ENCODE measurements at regions not wholly inside any gene's neighbourhood (a gene's known extent, or its start where the extent isn't known, plus 50 kb on each side); places are given as distances from the start of the nearest gene placed in this dataset.

DNA sequence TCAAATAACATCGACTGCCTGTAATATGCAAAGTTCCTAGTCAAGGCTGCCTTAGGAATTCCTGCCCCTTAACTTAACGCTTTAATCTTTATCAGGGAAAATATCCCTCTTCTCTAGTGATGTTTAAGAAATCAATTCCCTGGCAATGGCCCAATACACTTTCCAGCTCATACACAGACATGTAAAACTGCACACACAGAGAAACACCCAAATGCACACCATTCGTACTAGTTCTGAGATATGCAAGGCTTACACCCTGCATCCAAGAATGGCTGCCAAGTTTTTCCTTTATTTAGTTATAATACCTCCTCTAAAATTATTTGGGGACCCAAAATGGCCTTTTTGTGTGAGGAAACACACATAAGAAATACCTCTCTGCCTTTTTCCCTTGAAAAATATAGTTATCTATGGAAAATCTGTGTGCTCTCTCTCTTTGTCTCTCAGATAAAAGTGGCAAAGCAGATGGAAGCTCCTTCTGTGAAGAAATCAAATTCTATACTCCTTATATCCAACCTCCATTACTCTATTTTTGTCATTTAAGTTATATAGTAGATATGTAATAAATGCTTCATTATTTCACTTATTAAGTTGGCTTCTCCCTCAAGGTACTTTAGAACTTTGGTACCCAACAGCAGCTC is 120.0 kb upstream of the MDM1 start:
- Histone ChIP-seq H3K9me3 (ENCODE audit: insufficient read depth, low read length) (no peaks in the 10 kb centered on the region), H3K79me2 (ENCODE audit: insufficient read depth, low read length) (no peaks in the 10 kb centered on the region), H4K20me1 (ENCODE audit: low read depth, low read length) (no peaks in the 10 kb centered on the region), H3K9ac (ENCODE audit: low read length) (no peak overlapping the region), H3K27me3 (ENCODE audit: low read length) (no peaks in the 10 kb centered on the region), H3F3A (ENCODE audit: insufficient read depth) (no peaks in the 10 kb centered on the region), H3K9me2 (replicated peaks; ENCODE audit: insufficient read depth, low read length) (no peaks in the 10 kb centered on the region), H3K4me2 (ENCODE audit: low read depth, low read length, poor library complexity, severe bottlenecking) (no peak overlapping the region), H3K27ac (ENCODE audit: low read depth, low read length) (no peak overlapping the region), H2AFZ (ENCODE audit: low read depth, low read length, severe bottlenecking) (no peak overlapping the region), H3K36me3 (ENCODE audit: low read length) (no peaks in the 10 kb centered on the region), H3K4me3 (ENCODE audit: insufficient read depth, low read length, poor library complexity, severe bottlenecking) (no peak overlapping the region)
- TF ChIP-seq CTCF (IDR thresholded peaks at IDR 0.05; ENCODE audit: insufficient read depth, low read length, poor library complexity, severe bottlenecking) = no peak
- TF ChIP-seq EZH2phosphoT487 (conservative IDR thresholded peaks at IDR 0.05; ENCODE audit: low read length) = no peak

- H3K9ac ChIP-seq (ENCODE audit: low read length) = no peak overlapping the region
- H3K36me3 ChIP-seq (ENCODE audit: low read length) = no peaks in the 10 kb centered on the region
- H3K9me3 ChIP-seq (ENCODE audit: insufficient read depth, low read length) = no peaks in the 10 kb centered on the region
- no peak overlapping the region for H3K4me3 ChIP-seq (ENCODE audit: insufficient read depth, low read length, poor library complexity, severe bottlenecking)
- H3K79me2 ChIP-seq (ENCODE audit: insufficient read depth, low read length) = no peaks in the 10 kb centered on the region
- no peaks in the 10 kb centered on the region for H3K9me2 ChIP-seq (replicated peaks; ENCODE audit: insufficient read depth, low read length)
- H4K20me1 ChIP-seq (ENCODE audit: low read depth, low read length) = no peaks in the 10 kb centered on the region
- H3F3A ChIP-seq (ENCODE audit: insufficient read depth) = no peaks in the 10 kb centered on the region
- no peak overlapping the region for H3K4me2 ChIP-seq (ENCODE audit: low read depth, low read length, poor library complexity, severe bottlenecking)
- TF ChIP-seq EZH2phosphoT487 (conservative IDR thresholded peaks at IDR 0.05; ENCODE audit: low read length) (no peak), CTCF (IDR thresholded peaks at IDR 0.05; ENCODE audit: insufficient read depth, low read length, poor library complexity, severe bottlenecking) (no peak)
- H3K27ac ChIP-seq (ENCODE audit: low read depth, low read length) = no peak overlapping the region
- no peak overlapping the region for H2AFZ ChIP-seq (ENCODE audit: low read depth, low read length, severe bottlenecking)
- no peaks in the 10 kb centered on the region for H3K27me3 ChIP-seq (ENCODE audit: low read length)
These were observed 121.1 kb upstream of the MDM1 start for GRCh38 chr12:68453278-68453677.

GRCh38 chr12:68453876-68454275 is 121.7 kb upstream of the MDM1 start:
- Histone ChIP-seq H3K27ac (ENCODE audit: low read depth, low read length) (no peak overlapping the region), H3K36me3 (ENCODE audit: low read length) (no peaks in the 10 kb centered on the region), H3K4me3 (ENCODE audit: insufficient read depth, low read length, poor library complexity, severe bottlenecking) (no peak overlapping the region), H3K27me3 (ENCODE audit: low read length) (no peaks in the 10 kb centered on the region), H3K79me2 (ENCODE audit: insufficient read depth, low read length) (no peaks in the 10 kb centered on the region), H3K4me2 (ENCODE audit: low read depth, low read length, poor library complexity, severe bottlenecking) (no peak overlapping the region), H3K9me2 (replicated peaks; ENCODE audit: insufficient read depth, low read length) (no peaks in the 10 kb centered on the region), H2AFZ (ENCODE audit: low read depth, low read length, severe bottlenecking) (no peak overlapping the region), H3K9me3 (ENCODE audit: insufficient read depth, low read length) (no peaks in the 10 kb centered on the region), H4K20me1 (ENCODE audit: low read depth, low read length) (no peaks in the 10 kb centered on the region), H3K9ac (ENCODE audit: low read length) (no peak overlapping the region), H3F3A (ENCODE audit: insufficient read depth) (no peaks in the 10 kb centered on the region)
- TF ChIP-seq EZH2phosphoT487 (conservative IDR thresholded peaks at IDR 0.05; ENCODE audit: low read length) (no peak), CTCF (IDR thresholded peaks at IDR 0.05; ENCODE audit: insufficient read depth, low read length, poor library complexity, severe bottlenecking) (no peak)
